Activated CD4-positive, alpha-beta T cell treated with anti-CD3 and anti-CD28 coated beads, Interleukin-2, amount 10 ng/mL, durations not matched to agents 24 days and 14 days (primary cell): ENCODE measurements at regions not wholly inside any gene's neighbourhood (a gene's known extent, or its start where the extent isn't known, plus 50 kb on each side); places are given as distances from the start of the nearest gene placed in this dataset.
"Not testable (repeated sequence)": the region's sequence is repeated elsewhere in the genome, so short reads cannot be mapped to it uniquely, and the experiment has no call there.

Experiments
- DNase-seq: peaks from one replicate; pipeline ENCODE4 v3.0.0; 2022
- H3K27ac Mint-ChIP-seq: one replicate; pipeline ENCODE4 v1.8.0; 2022; ENCODE audit warnings: mild to moderate bottlenecking, mixed read lengths
- H3K27me3 Mint-ChIP-seq: one replicate; pipeline ENCODE4 v1.8.0; 2022; ENCODE audit warnings: mixed read lengths
- H3K36me3 Mint-ChIP-seq: one replicate; pipeline ENCODE4 v1.8.0; 2022; ENCODE audit warnings: low read depth, mild to moderate bottlenecking, mixed read lengths
- H3K4me1 Mint-ChIP-seq: one replicate; pipeline ENCODE4 v1.8.0; 2021; ENCODE audit warnings: mixed read lengths
- H3K4me3 Mint-ChIP-seq: one replicate; pipeline ENCODE4 v1.8.0; 2022; ENCODE audit warnings: mild to moderate bottlenecking, moderate library complexity, mixed read lengths
- H3K9me3 Mint-ChIP-seq: one replicate; pipeline ENCODE4 v1.8.0; 2021; ENCODE audit warnings: mixed read lengths
- intact Hi-C: fragments of 100-400 bp; cut with micrococcal nuclease; formaldehyde crosslinking; loops from one replicate; pipeline ENCODE4 v1.15.1; 2023

DNA sequence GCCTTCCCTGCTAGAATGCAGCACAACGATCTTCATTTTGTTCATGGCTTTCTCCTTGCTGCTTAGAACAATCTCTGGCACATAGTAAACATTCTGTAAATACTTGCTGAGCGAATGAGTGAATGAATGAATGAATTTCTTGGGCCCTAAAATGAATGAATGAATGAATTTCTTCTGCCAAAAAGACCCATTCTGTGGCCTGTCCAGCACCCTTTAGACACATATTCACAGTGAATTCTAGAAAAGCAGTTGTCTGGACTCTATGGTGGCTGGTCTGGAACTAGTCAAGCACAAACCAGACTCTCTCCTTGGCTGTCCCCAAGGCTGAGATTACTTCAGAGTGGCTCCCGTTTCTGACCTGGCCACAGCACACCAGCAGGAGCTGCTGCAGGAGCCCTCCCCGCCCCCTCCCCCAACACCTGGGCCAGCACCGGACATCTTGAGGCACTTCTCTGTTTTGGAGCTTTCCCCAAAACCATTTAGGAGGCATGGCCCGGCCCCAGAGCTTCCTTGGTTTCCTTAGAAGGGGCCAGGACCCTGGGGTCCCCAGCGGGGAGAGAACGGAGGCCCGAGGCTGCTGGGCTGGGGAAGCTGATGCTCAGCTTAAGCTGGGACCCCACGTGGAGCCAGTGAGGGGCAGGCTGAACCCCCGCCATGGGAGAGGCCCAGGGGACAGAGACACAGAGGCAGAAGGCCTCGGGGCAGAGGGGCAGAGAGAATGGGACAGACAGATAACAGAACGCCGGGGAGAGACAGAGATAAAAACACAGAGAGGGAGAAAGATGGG is 159.0 kb downstream of the ZFP36L2 start:
- DNase-seq: no peak
- Mint-ChIP-seq H3K27me3 (no peaks in the 10 kb centered on the region), H3K9me3 (no peaks in the 10 kb centered on the region), H3K36me3 (peaks cover 2% of the 10 kb centered on the region), H3K4me3 (no peak overlapping the region), H3K4me1 (no peaks in the 10 kb centered on the region), H3K27ac (no peak overlapping the region)
- intact Hi-C loops: no loop called here

DNA sequence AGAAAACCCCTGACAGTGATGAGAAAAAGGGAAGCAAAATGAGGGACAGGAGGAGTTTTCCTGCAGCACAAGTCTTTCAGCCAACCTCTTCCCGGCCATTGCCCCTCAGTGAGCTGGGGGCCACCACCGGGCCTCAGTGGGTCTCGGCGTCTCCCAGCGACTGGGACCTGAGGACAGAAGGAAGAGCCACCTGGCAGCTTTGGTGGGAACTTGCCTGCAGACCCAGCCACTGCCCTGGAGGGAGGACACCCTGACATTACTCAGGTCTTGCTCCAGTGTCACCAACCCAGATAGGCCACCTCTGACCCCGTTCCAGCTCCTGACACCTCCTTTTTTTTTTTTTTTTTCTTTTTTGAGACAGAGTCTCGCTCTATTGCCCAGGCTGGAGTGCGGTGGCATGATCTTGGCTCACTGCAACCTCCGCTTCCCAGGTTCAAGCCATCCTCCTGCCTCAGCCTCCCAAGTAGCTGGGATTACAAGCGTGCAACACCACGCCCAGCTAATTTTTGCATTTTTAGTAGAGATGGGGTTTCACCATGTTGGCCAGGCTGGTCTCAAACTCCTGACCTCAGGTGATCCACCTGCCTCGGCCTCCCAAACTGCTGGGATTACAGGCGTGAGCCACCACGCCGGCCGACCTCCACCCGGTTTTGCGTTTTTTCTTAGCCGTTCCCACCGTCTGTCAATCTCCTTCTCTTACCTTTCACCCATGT is 159.7 kb downstream of the ZFP36L2 start:
- H3K36me3 Mint-ChIP-seq, H3K27me3 Mint-ChIP-seq, intact Hi-C loops, H3K27ac Mint-ChIP-seq, H3K4me1 Mint-ChIP-seq, DNase-seq, H3K9me3 Mint-ChIP-seq, H3K4me3 Mint-ChIP-seq: not testable (repeated sequence)

GRCh38 chr2:43065871-43066270 is 160.5 kb downstream of the ZFP36L2 start:
- intact Hi-C loops: no loop called here
- Mint-ChIP-seq H3K9me3 (peaks cover 5% of the 10 kb centered on the region), H3K4me1 (peaks cover 3% of the 10 kb centered on the region), H3K4me3 (no peak overlapping the region), H3K27ac (no peak overlapping the region), H3K36me3 (peaks cover 10% of the 10 kb centered on the region), H3K27me3 (peaks cover 1% of the 10 kb centered on the region)
- DNase-seq: no peak

DNA sequence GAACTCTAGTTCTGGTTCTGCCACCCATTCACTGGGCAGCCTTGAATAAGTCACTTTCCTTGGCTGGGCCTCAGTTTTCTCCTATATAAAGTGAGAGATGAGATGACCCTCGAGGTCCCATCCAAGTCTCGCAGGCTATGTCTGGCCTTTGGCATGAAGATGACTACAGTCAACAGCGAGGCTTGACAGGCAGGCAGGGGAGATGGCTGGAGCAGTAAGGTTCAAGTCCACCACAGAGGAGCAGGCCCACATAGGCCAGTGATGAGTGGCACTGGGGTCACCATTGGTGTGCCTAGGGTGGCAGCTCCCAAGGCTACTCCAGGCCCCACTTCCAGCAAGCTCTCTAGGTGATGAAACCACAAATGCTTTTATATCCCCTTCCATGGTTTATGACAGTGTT is 161.4 kb downstream of the ZFP36L2 start:
- DNase-seq: no peak
- H3K4me3 Mint-ChIP-seq: no peak overlapping the region
- H3K36me3 Mint-ChIP-seq: peaks cover 10% of the 10 kb centered on the region
- peaks cover 1% of the 10 kb centered on the region for H3K27me3 Mint-ChIP-seq
- intact Hi-C loops: no loop called here
- H3K9me3 Mint-ChIP-seq: peaks cover 5% of the 10 kb centered on the region
- H3K27ac Mint-ChIP-seq: no peak overlapping the region
- H3K4me1 Mint-ChIP-seq: peaks cover 10% of the 10 kb centered on the region

DNA sequence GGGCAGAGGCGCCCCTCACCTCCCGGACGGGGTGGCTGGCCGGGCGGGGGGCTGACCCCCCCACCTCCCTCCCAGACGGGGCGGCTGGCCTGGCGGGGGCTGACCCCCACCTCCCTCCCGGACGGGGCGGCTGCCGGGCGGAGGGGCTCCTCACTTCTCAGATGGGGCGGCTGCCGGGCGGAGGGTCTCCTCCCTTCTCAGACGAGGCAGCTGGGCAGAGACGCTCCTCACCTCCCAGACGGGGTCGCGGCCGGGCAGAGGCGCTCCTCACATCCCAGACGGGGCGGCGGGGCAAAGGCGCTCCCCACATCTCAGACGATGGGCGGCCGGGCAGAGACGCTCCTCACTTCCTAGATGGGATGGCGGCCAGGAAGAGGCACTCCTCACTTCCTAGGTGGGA is 163.3 kb downstream of the ZFP36L2 start:
- H3K4me1 Mint-ChIP-seq: peaks cover 22% of the 10 kb centered on the region
- H3K27ac Mint-ChIP-seq, H3K27me3 Mint-ChIP-seq, DNase-seq, H3K4me3 Mint-ChIP-seq, intact Hi-C loops, H3K36me3 Mint-ChIP-seq, H3K9me3 Mint-ChIP-seq: not testable (repeated sequence)

GRCh38 chr2:43062058-43062457 is 164.3 kb downstream of the ZFP36L2 start:
- Mint-ChIP-seq H3K36me3 (peaks cover 10% of the 10 kb centered on the region), H3K9me3 (peaks cover 5% of the 10 kb centered on the region), H3K27ac (no peak overlapping the region), H3K4me3 (no peak overlapping the region), H3K4me1 (peaks cover 22% of the 10 kb centered on the region), H3K27me3 (peaks cover 4% of the 10 kb centered on the region)
- intact Hi-C loops: no loop called here
- DNase-seq: no peak

- Mint-ChIP-seq H3K36me3 (peaks cover 10% of the 10 kb centered on the region), H3K4me3 (peak overlapping the region; percentile 38), H3K9me3 (peaks cover 5% of the 10 kb centered on the region), H3K27me3 (peaks cover 4% of the 10 kb centered on the region), H3K27ac (peak overlapping the region; percentile 58), H3K4me1 (peaks cover 22% of the 10 kb centered on the region)
- DNase-seq: no peak
- intact Hi-C loops: no loop called here
Observed at GRCh38 chr2:43060390-43061016, 165.9 kb downstream of the ZFP36L2 start.

DNA sequence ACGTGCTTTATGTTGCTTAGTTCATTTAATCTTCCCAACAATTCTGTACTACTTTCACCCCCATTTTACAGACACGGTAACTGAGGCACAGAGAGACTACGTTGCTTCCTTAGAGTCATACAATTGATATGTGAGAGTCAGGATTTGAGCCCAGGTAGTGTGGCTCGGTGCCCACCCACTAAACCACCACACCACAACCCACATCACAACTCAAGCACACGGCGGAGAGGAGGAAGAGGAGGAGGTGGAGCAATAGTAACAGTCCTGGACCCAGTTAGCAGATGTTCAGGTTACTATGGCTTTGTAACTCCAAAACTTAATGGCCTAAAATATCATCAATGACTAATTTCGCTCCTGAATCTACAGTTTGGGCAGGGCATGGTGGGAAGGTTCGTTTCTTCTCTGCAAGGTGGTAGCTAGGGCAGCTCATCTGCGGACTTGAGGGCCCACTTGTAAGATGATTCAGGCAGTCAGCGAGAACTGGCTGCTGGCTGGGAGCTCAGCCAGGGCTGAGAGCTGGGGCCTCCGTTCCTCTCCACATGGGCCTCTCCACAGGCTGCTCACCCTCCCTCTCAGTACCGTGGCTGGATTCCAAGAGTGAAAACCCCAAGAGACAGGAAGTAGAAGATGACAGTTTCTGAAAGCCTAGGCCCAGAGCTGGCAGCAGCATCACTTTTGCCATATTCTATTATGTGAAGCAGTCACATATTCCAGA is 167.1 kb downstream of the ZFP36L2 start:
- Mint-ChIP-seq H3K36me3 (peaks cover 10% of the 10 kb centered on the region), H3K27ac (peak overlapping the region; percentile 35), H3K9me3 (peaks cover 5% of the 10 kb centered on the region), H3K4me1 (peaks cover 22% of the 10 kb centered on the region), H3K27me3 (peaks cover 5% of the 10 kb centered on the region), H3K4me3 (peak overlapping the region; percentile 10)
- peak; percentile 80 for DNase-seq
- intact Hi-C loops: loop anchor here (2.0 to 5.0 kb wide), 2 partner anchors 68 to 169 kb away; no protein-coding TSS in a partner anchor

DNA sequence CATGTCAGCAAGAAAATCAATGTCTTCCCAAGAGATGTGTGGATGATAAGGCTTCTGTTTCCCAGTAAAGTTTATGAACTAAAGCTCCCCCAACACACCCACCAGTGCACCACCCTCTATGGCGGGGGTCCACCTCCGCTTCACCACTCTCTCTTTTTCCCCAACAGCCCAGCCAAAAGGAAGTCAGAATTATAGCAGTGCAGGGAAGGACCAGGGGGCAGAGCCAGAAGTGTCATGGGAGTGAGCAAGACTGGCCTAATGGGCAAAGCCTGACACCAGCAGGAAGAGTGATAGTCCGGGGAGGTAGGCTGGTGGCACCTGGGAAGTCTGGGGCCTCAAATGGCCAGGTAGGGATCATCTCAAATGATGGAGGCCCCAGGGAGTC is 167.7 kb downstream of the ZFP36L2 start:
- Mint-ChIP-seq H3K27me3 (peaks cover 5% of the 10 kb centered on the region), H3K4me3 (no peak overlapping the region), H3K36me3 (peaks cover 7% of the 10 kb centered on the region), H3K27ac (peak overlapping the region; percentile 57), H3K4me1 (peaks cover 22% of the 10 kb centered on the region), H3K9me3 (peaks cover 5% of the 10 kb centered on the region)
- no peak for DNase-seq
- intact Hi-C loops: loop anchor here (2.0 to 5.0 kb wide), 2 partner anchors 69 to 170 kb away; no protein-coding TSS in a partner anchor

DNA sequence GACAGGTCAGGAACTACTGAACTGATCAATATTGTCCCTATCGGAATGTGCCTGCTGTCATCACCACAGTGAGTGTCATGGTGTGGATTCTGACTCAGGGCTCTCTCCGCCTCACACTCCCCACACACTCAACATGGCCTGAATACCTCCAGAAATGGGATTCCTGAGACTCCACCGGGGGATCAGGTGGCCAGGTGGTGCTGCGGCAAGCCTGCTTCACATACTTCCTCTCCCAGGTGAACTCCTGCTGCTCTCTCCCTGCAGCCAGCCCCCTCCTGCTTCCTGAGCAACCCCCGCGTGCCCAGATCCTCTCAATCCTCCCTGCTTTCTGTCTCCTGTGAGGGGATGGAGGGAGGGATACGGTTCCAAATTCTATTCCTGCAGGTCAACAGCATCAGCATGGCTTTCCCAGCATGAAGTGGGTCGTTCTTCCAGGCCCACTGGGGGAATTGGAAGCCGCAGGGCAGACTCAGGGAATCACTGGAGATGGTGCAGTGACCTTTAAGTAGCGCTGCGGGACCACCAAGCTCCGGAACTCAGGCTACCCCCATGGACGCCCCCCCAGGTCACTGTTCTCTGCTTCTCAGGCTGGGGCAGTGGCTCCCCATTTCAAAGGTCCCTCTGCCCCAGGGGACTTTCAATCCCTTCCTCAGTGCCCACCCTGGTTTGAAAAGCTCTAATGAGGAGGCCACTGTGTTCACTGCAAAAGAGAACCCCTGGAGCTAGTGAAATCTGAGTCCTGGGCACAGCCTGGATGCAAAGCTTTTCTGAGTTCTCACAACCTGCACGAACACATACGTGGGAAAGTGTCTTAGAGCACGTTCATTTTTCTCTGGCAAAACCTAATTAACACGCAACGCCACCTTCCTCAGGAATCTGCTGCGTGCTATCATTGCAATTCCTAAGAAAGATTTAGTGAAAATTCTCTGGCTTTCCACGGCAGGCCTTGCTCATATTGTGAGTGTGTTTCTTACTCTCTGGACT is 168.4 kb downstream of the ZFP36L2 start:
- Mint-ChIP-seq H3K36me3 (peaks cover 7% of the 10 kb centered on the region), H3K27ac (no peak overlapping the region), H3K4me3 (no peak overlapping the region), H3K27me3 (peaks cover 9% of the 10 kb centered on the region), H3K9me3 (peaks cover 5% of the 10 kb centered on the region), H3K4me1 (peaks cover 22% of the 10 kb centered on the region)
- intact Hi-C loops: loop anchor here (2.0 to 5.0 kb wide), 2 partner anchors 69 to 171 kb away; no protein-coding TSS in a partner anchor
- DNase-seq: no peak

DNA sequence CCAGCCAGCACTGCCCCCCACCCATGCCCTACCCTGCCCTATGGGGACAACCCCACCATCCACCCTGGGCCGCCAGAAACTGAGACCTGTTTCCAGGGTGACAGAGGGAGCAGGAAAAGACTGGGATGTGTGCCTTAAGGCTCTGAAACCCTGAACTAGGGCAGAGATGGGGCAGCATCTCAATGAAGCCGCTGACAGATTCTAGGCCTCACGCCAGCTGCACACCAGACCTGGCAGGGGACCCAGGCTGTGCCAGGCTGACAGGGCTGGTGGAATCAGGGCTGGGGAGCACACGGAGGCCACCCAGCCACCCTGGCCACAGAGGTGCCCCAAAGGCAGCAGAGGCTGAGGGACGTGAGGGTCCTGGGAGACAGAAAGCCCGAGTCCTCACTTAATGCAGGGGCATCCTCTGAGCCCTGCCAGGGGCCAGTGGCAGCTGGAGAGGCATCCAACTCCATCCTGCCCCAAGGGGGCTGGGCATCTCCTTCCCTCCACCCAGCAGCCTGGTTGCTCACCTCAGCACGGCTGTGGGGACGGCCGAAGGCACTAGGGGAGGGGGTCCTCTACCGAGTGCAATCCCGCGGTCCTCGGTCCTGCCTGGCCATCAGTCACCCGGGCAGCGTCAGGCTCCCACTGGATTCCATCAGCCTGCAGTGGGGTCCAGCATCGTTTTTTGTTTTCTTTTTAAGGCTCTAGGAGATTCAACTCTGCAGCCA is 169.2 kb downstream of the ZFP36L2 start:
- H3K4me3 Mint-ChIP-seq: no peak overlapping the region
- DNase-seq: no peak
- H3K36me3 Mint-ChIP-seq: peaks cover 7% of the 10 kb centered on the region
- intact Hi-C loops: loop anchor here (5.0 kb wide), 1 partner anchor 70 kb away; no protein-coding TSS in a partner anchor
- peaks cover 23% of the 10 kb centered on the region for H3K4me1 Mint-ChIP-seq
- H3K27me3 Mint-ChIP-seq: peaks cover 9% of the 10 kb centered on the region
- H3K27ac Mint-ChIP-seq: no peak overlapping the region
- H3K9me3 Mint-ChIP-seq: peaks cover 5% of the 10 kb centered on the region

DNA sequence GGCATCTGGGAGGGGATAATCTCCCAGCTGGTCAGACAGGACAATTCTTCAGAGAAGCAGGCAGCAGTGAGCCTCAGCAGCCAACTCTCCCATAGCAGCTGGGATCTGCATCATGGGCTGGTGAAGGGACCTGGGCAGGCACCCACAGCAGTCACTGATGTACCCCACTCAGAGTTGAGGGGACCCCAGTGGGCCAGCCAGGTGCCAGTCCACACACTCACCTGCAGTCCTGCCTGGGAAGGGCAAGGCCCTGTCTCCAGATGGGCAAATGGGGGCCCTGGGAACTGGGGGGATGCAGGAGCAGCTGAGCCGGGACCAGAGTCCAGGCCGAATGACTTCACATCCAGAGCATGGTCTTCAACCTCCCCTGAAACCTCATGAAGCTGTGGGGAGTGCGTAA is 170.4 kb downstream of the ZFP36L2 start:
- Mint-ChIP-seq H3K4me1 (peaks cover 29% of the 10 kb centered on the region), H3K9me3 (no peaks in the 10 kb centered on the region), H3K27me3 (peaks cover 7% of the 10 kb centered on the region), H3K4me3 (no peak overlapping the region), H3K27ac (no peak overlapping the region), H3K36me3 (no peaks in the 10 kb centered on the region)
- no peak for DNase-seq
- intact Hi-C loops: loop anchor here (5.0 kb wide), 1 partner anchor 71 kb away; no protein-coding TSS in a partner anchor
